Transverse colon (tissue), 4 donors: ENCODE measurements at regions not wholly inside any gene's neighbourhood (a gene's known extent, or its start where the extent isn't known, plus 50 kb on each side); places are given as distances from the start of the nearest gene placed in this dataset.

ENCODE experiments used
- DNase-seq: peaks from one replicate; pipeline ENCODE4 v3.0.0-alpha.2; 2019
- H3K27ac ChIP-seq, 4 donors: fragments of 200-600 bp; sonication (generic); 2 replicates each; pipeline ENCODE4 v1.5.1; 2016 to 2018; ENCODE audit warnings: inconsistent platforms in 4 of 4
- H3K27me3 ChIP-seq: fragments of 200-600 bp; sonication (generic); 2 replicates; pipeline ENCODE4 v1.5.1; 2017; ENCODE audit warnings: inconsistent platforms
- H3K36me3 ChIP-seq, 4 donors: fragments of 200-600 bp; sonication (generic); 2 replicates each; pipeline ENCODE4 v1.5.1; 2017 to 2019; ENCODE audit warnings: inconsistent platforms in 4 of 4
- H3K4me1 ChIP-seq, 4 donors: fragments of 200-600 bp; sonication (generic); 2 replicates each; pipeline ENCODE4 v1.5.1; 2017 to 2020; ENCODE audit warnings: inconsistent platforms in 4 of 4
- H3K4me3 ChIP-seq, 4 donors: fragments of 200-600 bp; sonication (generic); 1 replicate in 1 of 4; 2 replicates in 3 of 4; pipeline versions ENCODE4 v1.5.1 to v1.6.1; 2017 to 2019; ENCODE audit warnings: inconsistent platforms in 4 of 4
- H3K9me3 ChIP-seq, 2 donors: fragments of 200-600 bp; sonication (generic); 2 replicates each; pipeline ENCODE4 v1.5.1; 2017 to 2019; ENCODE audit warnings: inconsistent platforms in 2 of 2
- CTCF ChIP-seq, 5 experiments: fragments of 200-600 bp in 3 of 5; fragments of 450-650 bp in 2 of 5; sonication (generic) in 3 of 5; IDR thresholded peaks; 1 replicate in 2 of 5; 2 replicates in 3 of 5; pipeline ENCODE4 v1.5.1; 2016 to 2017; ENCODE audit warnings: antibody characterized with exemption in 5 of 5, inconsistent platforms in 3 of 5, mild to moderate bottlenecking in 2 of 5, moderate library complexity in 1 of 5
- EP300 ChIP-seq: sonication (generic); formaldehyde crosslinking; IDR thresholded peaks from one replicate; pipeline ENCODE4 v1.6.1; 2017; ENCODE audit warnings: antibody characterized with exemption, low read depth
- POLR2A ChIP-seq: fragments of 450-650 bp; IDR thresholded peaks from one replicate; pipeline ENCODE4 v1.6.1; 2016; ENCODE audit warnings: antibody characterized with exemption, mild to moderate bottlenecking, moderate library complexity
- POLR2AphosphoS5 ChIP-seq, 3 donors: sonication (generic); formaldehyde crosslinking; IDR thresholded peaks; one replicate each; pipeline ENCODE4 v1.6.1; 2016; ENCODE audit warnings: antibody characterized with exemption in 3 of 3
- WGBS, 2 donors: methylation state at CpG; one replicate each; pipeline ENCODE4 v1.1.5; 2018; ENCODE audit warnings: low coverage in 1 of 2; 5-methylcytosine and 5-hydroxymethylcytosine counted together
- in situ Hi-C, 4 donors: fragments of 200-750 bp; cut with MboI; loops; one replicate each; pipeline versions ENCODE4 v1.15.0 to v1.15.1; 2017; ENCODE audit warnings: low sequenced_read_pairs in 3 of 4, low pct_ligation_motif_present in 1 of 4, low pct_unique_long_range_greater_than_20kb in 1 of 4
- intact Hi-C: fragments of 100-400 bp; cut with DNase I; formaldehyde crosslinking; loops from one replicate; pipeline ENCODE4 v1.15.1; 2023; ENCODE audit warnings: low total_unique reads

GRCh38 chr5:2675548-2675947, 75.9 kb downstream of the IRX2 start:
- intact Hi-C loops (no loop called here), in situ Hi-C loops (no loop called here)
- Histone ChIP-seq H3K9me3 (no peaks in the 10 kb centered on the region), H3K36me3 (no peaks in the 10 kb centered on the region), H3K27me3 (no peaks in the 10 kb centered on the region), H3K4me1 (no peaks in the 10 kb centered on the region), H3K4me3 (no peak overlapping the region), H3K27ac (no peak overlapping the region)
- WGBS, 2 donors: 68 to 69% methylated on average over 7 of the region's 7 CpGs
- no peak for TF ChIP-seq CTCF (IDR thresholded peaks at IDR 0.05)
- TF ChIP-seq EP300: no peak
- no peak for TF ChIP-seq POLR2AphosphoS5 (IDR thresholded peaks at IDR 0.05)
- TF ChIP-seq POLR2A: no peak
- no peak for DNase-seq

GRCh38 chr5:2674456-2674855, 77.0 kb downstream of the IRX2 start:
- H3K4me3 ChIP-seq: no peak overlapping the region
- no peaks in the 10 kb centered on the region for H3K4me1 ChIP-seq
- intact Hi-C loops: no loop called here
- in situ Hi-C loops: no loop called here
- no peaks in the 10 kb centered on the region for H3K27me3 ChIP-seq
- H3K36me3 ChIP-seq: no peaks in the 10 kb centered on the region
- H3K9me3 ChIP-seq: no peaks in the 10 kb centered on the region
- no peak overlapping the region for H3K27ac ChIP-seq
- TF ChIP-seq EP300 (no peak), CTCF (IDR thresholded peaks at IDR 0.05) (no peak), POLR2AphosphoS5 (IDR thresholded peaks at IDR 0.05) (no peak), POLR2A (no peak)
- DNase-seq: no peak
- WGBS, 2 donors: 77 to 100% methylated on average over 1 to 3 of the region's 3 CpGs

- Histone ChIP-seq H3K36me3 (no peaks in the 10 kb centered on the region), H3K4me3 (no peak overlapping the region), H3K4me1 (no peaks in the 10 kb centered on the region), H3K27ac (no peak overlapping the region), H3K9me3 (no peaks in the 10 kb centered on the region), H3K27me3 (no peaks in the 10 kb centered on the region)
- TF ChIP-seq POLR2AphosphoS5 (IDR thresholded peaks at IDR 0.05): no peak
- no peak for TF ChIP-seq CTCF (IDR thresholded peaks at IDR 0.05)
- TF ChIP-seq POLR2A: no peak
- no peak for TF ChIP-seq EP300
- intact Hi-C loops: no loop called here
- no peak for DNase-seq
- 83% methylated on average over 13 of the region's 14 CpGs; no CpG with 5 or more reads in 1 of the 2 donors for WGBS, 2 donors
- in situ Hi-C loops: no loop called here
These were observed 80.5 kb downstream of the IRX2 start for GRCh38 chr5:2670940-2671339.

- TF ChIP-seq POLR2AphosphoS5 (IDR thresholded peaks at IDR 0.05) (no peak), CTCF (IDR thresholded peaks at IDR 0.05) (no peak)
- 81% methylated on average over 16 of the region's 16 CpGs; no CpG with 5 or more reads in 1 of the 2 donors for WGBS, 2 donors
- no peaks in the 10 kb centered on the region for H3K9me3 ChIP-seq
- intact Hi-C loops: no loop called here
- no peaks in the 10 kb centered on the region for H3K4me1 ChIP-seq
- no peaks in the 10 kb centered on the region for H3K27me3 ChIP-seq
- no peak for DNase-seq
- H3K27ac ChIP-seq: no peak overlapping the region
- H3K36me3 ChIP-seq: no peaks in the 10 kb centered on the region
- no peak overlapping the region for H3K4me3 ChIP-seq
- in situ Hi-C loops: no loop called here
These were observed 81.6 kb downstream of the IRX2 start for GRCh38 chr5:2669913-2670312.
